Liver (tissue), 8 donors: ENCODE measurements at regions not wholly inside any gene's neighbourhood (a gene's known extent, or its start where the extent isn't known, plus 50 kb on each side); places are given as distances from the start of the nearest gene placed in this dataset.
A peak's percentile ranks its signal among the peaks of the same experiment; 100 is the strongest.

Experiments used
- DNase-seq: peaks from one replicate; pipeline ENCODE4 v3.0.0-alpha.2; 2017; ENCODE audit warnings: low spot score
- H3K27ac ChIP-seq, 2 donors: one replicate each; pipeline ENCODE4 v1.7.0; 2013; ENCODE audit warnings: inconsistent platforms in 2 of 2, low read length in 2 of 2, control low read depth in 1 of 2, low read depth in 1 of 2, mild to moderate bottlenecking in 1 of 2
- H3K27me3 ChIP-seq, 4 donors: one replicate each; pipeline versions ENCODE4 v1.6.1 to v1.7.0; 2013; ENCODE audit warnings: low read length in 3 of 4, inconsistent platforms in 1 of 4, mild to moderate bottlenecking in 1 of 4, moderate library complexity in 1 of 4; ENCODE audit not compliant: control insufficient read depth in 4 of 4, insufficient read depth in 4 of 4
- H3K36me3 ChIP-seq, 4 donors: one replicate each; pipeline versions ENCODE4 v1.6.1 to v1.7.0; 2013; ENCODE audit warnings: low read length in 3 of 4, mild to moderate bottlenecking in 3 of 4, low read depth in 1 of 4, moderate library complexity in 1 of 4; ENCODE audit not compliant: control insufficient read depth in 4 of 4, insufficient read depth in 3 of 4
- H3K4me1 ChIP-seq, 4 donors: one replicate each; pipeline versions ENCODE4 v1.6.1 to v1.7.0; 2013; ENCODE audit warnings: low read length in 3 of 4, mild to moderate bottlenecking in 3 of 4, moderate library complexity in 1 of 4; ENCODE audit not compliant: control insufficient read depth in 4 of 4, insufficient read depth in 4 of 4
- H3K4me3 ChIP-seq, 3 donors: one replicate each; pipeline versions ENCODE4 v1.6.1 to v1.7.0; 2013; ENCODE audit warnings: low read length in 3 of 3, control low read depth in 1 of 3, low read depth in 1 of 3, mild to moderate bottlenecking in 1 of 3
- H3K9ac ChIP-seq, 2 donors: one replicate each; pipeline ENCODE4 v1.7.0; 2013; ENCODE audit warnings: low read length in 2 of 2, mild to moderate bottlenecking in 2 of 2, moderate library complexity in 2 of 2, control low read depth in 1 of 2, low read depth in 1 of 2
- H3K9me3 ChIP-seq, 4 donors: one replicate each; pipeline versions ENCODE4 v1.6.1 to v1.7.0; 2013; ENCODE audit warnings: low read length in 3 of 4; ENCODE audit not compliant: control insufficient read depth in 4 of 4
- EGR1 ChIP-seq, 2 donors: IDR thresholded peaks; 2 replicates each; pipeline ENCODE4 v1.6.1; 2016 to 2018; ENCODE audit warnings: antibody characterized with exemption in 2 of 2, low read depth in 2 of 2
- FOXA1 ChIP-seq: IDR thresholded peaks from 2 replicates; pipeline ENCODE4 v1.6.1; 2016; ENCODE audit warnings: antibody characterized with exemption
- FOXA2 ChIP-seq: IDR thresholded peaks from 2 replicates; pipeline ENCODE4 v1.6.1; 2016; ENCODE audit warnings: antibody characterized with exemption
- GABPA ChIP-seq, 2 donors: IDR thresholded peaks in 1 of 2; conservative IDR thresholded peaks in 1 of 2; 2 replicates each; pipeline ENCODE4 v1.6.1; 2016; ENCODE audit warnings: antibody characterized with exemption in 2 of 2, mild to moderate bottlenecking in 1 of 2, moderate library complexity in 1 of 2
- HNF4A ChIP-seq, 2 donors: conservative IDR thresholded peaks; 2 replicates each; pipeline ENCODE4 v1.6.1; 2016; ENCODE audit warnings: antibody characterized with exemption in 2 of 2, mild to moderate bottlenecking in 2 of 2
- HNF4G ChIP-seq: IDR thresholded peaks from 2 replicates; pipeline ENCODE4 v1.6.1; 2016; ENCODE audit warnings: antibody characterized with exemption
- JUND ChIP-seq, 2 donors: IDR thresholded peaks; 2 replicates each; pipeline ENCODE4 v1.6.1; 2016; ENCODE audit warnings: antibody characterized with exemption in 2 of 2
- NR2F2 ChIP-seq: IDR thresholded peaks from 2 replicates; pipeline ENCODE4 v1.6.1; 2016; ENCODE audit warnings: antibody characterized with exemption
- RAD21 ChIP-seq, 2 donors: IDR thresholded peaks; 2 replicates each; pipeline ENCODE4 v1.6.1; 2016; ENCODE audit warnings: antibody characterized with exemption in 2 of 2, mild to moderate bottlenecking in 2 of 2
- RXRA ChIP-seq, 2 donors: IDR thresholded peaks; 2 replicates each; pipeline ENCODE4 v1.6.1; 2017 to 2018; ENCODE audit warnings: antibody characterized with exemption in 2 of 2, mild to moderate bottlenecking in 1 of 2
- SP1 ChIP-seq: IDR thresholded peaks from 2 replicates; pipeline ENCODE4 v1.6.1; 2018; ENCODE audit warnings: antibody characterized with exemption, mild to moderate bottlenecking
- TAF1 ChIP-seq: conservative IDR thresholded peaks from 2 replicates; pipeline ENCODE4 v1.6.1; 2016; ENCODE audit warnings: antibody characterized with exemption, mild to moderate bottlenecking
- YY1 ChIP-seq: IDR thresholded peaks from 2 replicates; pipeline ENCODE4 v1.6.1; 2016; ENCODE audit warnings: antibody characterized with exemption, mild to moderate bottlenecking
- WGBS: extraction: QIAGEN DNeasy Blood & Tissue Kit; methylation state at CpG from one replicate; pipeline ENCODE4 v1.1.7; 2013; 5-methylcytosine and 5-hydroxymethylcytosine counted together
- TF ChIP-seq, protein P1 (sequence below): IDR thresholded peaks from 2 replicates; pipeline ENCODE4 v1.6.1; 2016; ENCODE audit warnings: antibody characterized with exemption, mild to moderate bottlenecking
- TF ChIP-seq, protein P2 (sequence below): IDR thresholded peaks from 2 replicates; pipeline ENCODE4 v1.6.1; 2016; ENCODE audit warnings: antibody characterized with exemption
- TF ChIP-seq, protein P3 (sequence below): fragments of 150-350 bp; IDR thresholded peaks from 2 replicates; pipeline ENCODE4 v1.5.1; 2017; ENCODE audit warnings: improper control_type of control experiment, low read depth, low read length; ENCODE audit not compliant: missing input control
- TF ChIP-seq, protein P4 (sequence below): IDR thresholded peaks from 2 replicates; pipeline ENCODE4 v1.6.1; 2016; ENCODE audit warnings: antibody characterized with exemption
- TF ChIP-seq, protein P5 (sequence below): IDR thresholded peaks from 2 replicates; pipeline ENCODE4 v1.6.1; 2016; ENCODE audit warnings: antibody characterized with exemption
- donor health status: healthy.
- donor health status: healthy.
- donor health status: healthy.
- donor health status: healthy.
- donor health status: healthy.

DNA sequence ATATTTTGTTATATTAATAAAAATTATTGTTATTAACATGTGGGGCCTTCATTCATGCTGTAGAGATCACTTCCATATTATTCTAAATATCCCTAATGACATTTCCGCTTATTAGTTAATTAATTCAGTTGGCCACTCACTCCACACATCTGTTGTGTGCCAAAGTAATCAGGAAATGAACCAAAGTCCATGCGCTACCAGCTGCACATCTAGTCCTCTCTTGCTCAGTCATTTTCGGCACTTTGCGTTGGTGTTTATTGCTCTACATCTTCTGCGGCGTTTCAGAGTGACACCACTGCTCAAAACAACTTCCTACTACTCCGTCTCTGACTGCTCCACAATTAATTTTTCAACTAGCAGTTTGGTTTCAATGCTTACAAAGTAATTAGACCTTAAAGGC, 101.4 kb upstream of the ZFHX3 start:
- peaks cover 0 to 20% (median 3%) of the 10 kb centered on the region in 4 donors for H3K4me1 ChIP-seq
- peak overlapping the region in 1 of 3 donors; percentile 21 for H3K4me3 ChIP-seq
- H3K9me3 ChIP-seq, result no peaks in the 10 kb centered on the region
- peak overlapping the region; percentile 39 to 50 for H3K27ac ChIP-seq
- H3K36me3 ChIP-seq, result no peaks in the 10 kb centered on the region
- DNase-seq, result no peak
- TF ChIP-seq, protein P1, sequence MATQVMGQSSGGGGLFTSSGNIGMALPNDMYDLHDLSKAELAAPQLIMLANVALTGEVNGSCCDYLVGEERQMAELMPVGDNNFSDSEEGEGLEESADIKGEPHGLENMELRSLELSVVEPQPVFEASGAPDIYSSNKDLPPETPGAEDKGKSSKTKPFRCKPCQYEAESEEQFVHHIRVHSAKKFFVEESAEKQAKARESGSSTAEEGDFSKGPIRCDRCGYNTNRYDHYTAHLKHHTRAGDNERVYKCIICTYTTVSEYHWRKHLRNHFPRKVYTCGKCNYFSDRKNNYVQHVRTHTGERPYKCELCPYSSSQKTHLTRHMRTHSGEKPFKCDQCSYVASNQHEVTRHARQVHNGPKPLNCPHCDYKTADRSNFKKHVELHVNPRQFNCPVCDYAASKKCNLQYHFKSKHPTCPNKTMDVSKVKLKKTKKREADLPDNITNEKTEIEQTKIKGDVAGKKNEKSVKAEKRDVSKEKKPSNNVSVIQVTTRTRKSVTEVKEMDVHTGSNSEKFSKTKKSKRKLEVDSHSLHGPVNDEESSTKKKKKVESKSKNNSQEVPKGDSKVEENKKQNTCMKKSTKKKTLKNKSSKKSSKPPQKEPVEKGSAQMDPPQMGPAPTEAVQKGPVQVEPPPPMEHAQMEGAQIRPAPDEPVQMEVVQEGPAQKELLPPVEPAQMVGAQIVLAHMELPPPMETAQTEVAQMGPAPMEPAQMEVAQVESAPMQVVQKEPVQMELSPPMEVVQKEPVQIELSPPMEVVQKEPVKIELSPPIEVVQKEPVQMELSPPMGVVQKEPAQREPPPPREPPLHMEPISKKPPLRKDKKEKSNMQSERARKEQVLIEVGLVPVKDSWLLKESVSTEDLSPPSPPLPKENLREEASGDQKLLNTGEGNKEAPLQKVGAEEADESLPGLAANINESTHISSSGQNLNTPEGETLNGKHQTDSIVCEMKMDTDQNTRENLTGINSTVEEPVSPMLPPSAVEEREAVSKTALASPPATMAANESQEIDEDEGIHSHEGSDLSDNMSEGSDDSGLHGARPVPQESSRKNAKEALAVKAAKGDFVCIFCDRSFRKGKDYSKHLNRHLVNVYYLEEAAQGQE, result peak; percentile 66
- TF ChIP-seq JUND (IDR thresholded peaks at IDR 0.05), result peak in 1 of 2 donors; percentile 60
- TF ChIP-seq SP1, result peak; percentile 87
- TF ChIP-seq FOXA2, result peak; percentile 93
- peak; percentile 41 to 65 for TF ChIP-seq RXRA (IDR thresholded peaks at IDR 0.05)
- TF ChIP-seq RAD21 (IDR thresholded peaks at IDR 0.05), result peak; percentile 42 to 59
- TF ChIP-seq, protein P2, sequence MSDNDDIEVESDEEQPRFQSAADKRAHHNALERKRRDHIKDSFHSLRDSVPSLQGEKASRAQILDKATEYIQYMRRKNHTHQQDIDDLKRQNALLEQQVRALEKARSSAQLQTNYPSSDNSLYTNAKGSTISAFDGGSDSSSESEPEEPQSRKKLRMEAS, result peak; percentile 57
- TF ChIP-seq TAF1, result no peak
- peak; percentile 77 for TF ChIP-seq FOXA1
- TF ChIP-seq, protein P3, sequence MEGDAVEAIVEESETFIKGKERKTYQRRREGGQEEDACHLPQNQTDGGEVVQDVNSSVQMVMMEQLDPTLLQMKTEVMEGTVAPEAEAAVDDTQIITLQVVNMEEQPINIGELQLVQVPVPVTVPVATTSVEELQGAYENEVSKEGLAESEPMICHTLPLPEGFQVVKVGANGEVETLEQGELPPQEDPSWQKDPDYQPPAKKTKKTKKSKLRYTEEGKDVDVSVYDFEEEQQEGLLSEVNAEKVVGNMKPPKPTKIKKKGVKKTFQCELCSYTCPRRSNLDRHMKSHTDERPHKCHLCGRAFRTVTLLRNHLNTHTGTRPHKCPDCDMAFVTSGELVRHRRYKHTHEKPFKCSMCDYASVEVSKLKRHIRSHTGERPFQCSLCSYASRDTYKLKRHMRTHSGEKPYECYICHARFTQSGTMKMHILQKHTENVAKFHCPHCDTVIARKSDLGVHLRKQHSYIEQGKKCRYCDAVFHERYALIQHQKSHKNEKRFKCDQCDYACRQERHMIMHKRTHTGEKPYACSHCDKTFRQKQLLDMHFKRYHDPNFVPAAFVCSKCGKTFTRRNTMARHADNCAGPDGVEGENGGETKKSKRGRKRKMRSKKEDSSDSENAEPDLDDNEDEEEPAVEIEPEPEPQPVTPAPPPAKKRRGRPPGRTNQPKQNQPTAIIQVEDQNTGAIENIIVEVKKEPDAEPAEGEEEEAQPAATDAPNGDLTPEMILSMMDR, result no peak
- TF ChIP-seq EGR1 (IDR thresholded peaks at IDR 0.05; ENCODE audit: low read depth in 2 of 2), result peak in 1 of 2 donors; percentile 36
- TF ChIP-seq YY1, result peak; percentile 63
- TF ChIP-seq, protein P4, sequence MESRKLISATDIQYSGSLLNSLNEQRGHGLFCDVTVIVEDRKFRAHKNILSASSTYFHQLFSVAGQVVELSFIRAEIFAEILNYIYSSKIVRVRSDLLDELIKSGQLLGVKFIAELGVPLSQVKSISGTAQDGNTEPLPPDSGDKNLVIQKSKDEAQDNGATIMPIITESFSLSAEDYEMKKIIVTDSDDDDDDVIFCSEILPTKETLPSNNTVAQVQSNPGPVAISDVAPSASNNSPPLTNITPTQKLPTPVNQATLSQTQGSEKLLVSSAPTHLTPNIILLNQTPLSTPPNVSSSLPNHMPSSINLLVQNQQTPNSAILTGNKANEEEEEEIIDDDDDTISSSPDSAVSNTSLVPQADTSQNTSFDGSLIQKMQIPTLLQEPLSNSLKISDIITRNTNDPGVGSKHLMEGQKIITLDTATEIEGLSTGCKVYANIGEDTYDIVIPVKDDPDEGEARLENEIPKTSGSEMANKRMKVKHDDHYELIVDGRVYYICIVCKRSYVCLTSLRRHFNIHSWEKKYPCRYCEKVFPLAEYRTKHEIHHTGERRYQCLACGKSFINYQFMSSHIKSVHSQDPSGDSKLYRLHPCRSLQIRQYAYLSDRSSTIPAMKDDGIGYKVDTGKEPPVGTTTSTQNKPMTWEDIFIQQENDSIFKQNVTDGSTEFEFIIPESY, result peak; percentile 59
- TF ChIP-seq HNF4G, result peak; percentile 87
- TF ChIP-seq HNF4A (conservative IDR thresholded peaks at IDR 0.05), result peak; percentile 94 to 95
- TF ChIP-seq GABPA (IDR thresholded peaks at IDR 0.05 in 1 of 2, conservative IDR thresholded peaks at IDR 0.05 in 1 of 2), result peak in 1 of 2 donors; percentile 40
- TF ChIP-seq, protein P5, sequence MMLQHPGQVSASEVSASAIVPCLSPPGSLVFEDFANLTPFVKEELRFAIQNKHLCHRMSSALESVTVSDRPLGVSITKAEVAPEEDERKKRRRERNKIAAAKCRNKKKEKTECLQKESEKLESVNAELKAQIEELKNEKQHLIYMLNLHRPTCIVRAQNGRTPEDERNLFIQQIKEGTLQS, result no peak
- no peak for TF ChIP-seq NR2F2
- no peak overlapping the region for H3K9ac ChIP-seq
- 24% methylated on average over 7 of the region's 7 CpGs for WGBS
- H3K27me3 ChIP-seq, result no peaks in the 10 kb centered on the region
